HUDEP-2 (cell line): ENCODE measurements at regions not wholly inside any gene's neighbourhood (a gene's known extent, or its start where the extent isn't known, plus 50 kb on each side); places are given as distances from the start of the nearest gene placed in this dataset.

Experiments used
- DNase-seq, 76 experiments: peaks; one replicate each; lab custom pipeline; 2025; ENCODE audit not compliant: unreplicated experiment in 76 of 76; lab: John Stamatoyannopoulos, UW

GRCh38 chr18:22332590-22332989 lies 85.1 kb downstream of the CTAGE1 start:
- peak in 15 of 76 experiments; percentile 1 to 48 (median 18) for DNase-seq

- DNase-seq, result no peak
Observed at GRCh38 chr18:22330508-22330907, 87.2 kb downstream of the CTAGE1 start.

GRCh38 chr18:22325396-22325795 lies 92.3 kb downstream of the CTAGE1 start:
- no peak for DNase-seq

GRCh38 chr18:22324191-22325131 lies 93.3 kb downstream of the CTAGE1 start:
- DNase-seq, result no peak

GRCh38 chr18:22322243-22322691 lies 95.4 kb downstream of the CTAGE1 start:
- DNase-seq, result no peak

GRCh38 chr18:22320771-22321170 lies 96.9 kb downstream of the CTAGE1 start:
- no peak for DNase-seq

GRCh38 chr18:22320155-22320554 lies 97.6 kb downstream of the CTAGE1 start:
- DNase-seq, result no peak

- no peak for DNase-seq
Observed at GRCh38 chr18:22318745-22319407, 98.8 kb downstream of the CTAGE1 start.

GRCh38 chr18:22314420-22314819 lies 103.3 kb downstream of the CTAGE1 start:
- DNase-seq, result no peak

- DNase-seq, result no peak
Observed at GRCh38 chr18:22314001-22314400, 103.7 kb downstream of the CTAGE1 start.

GRCh38 chr18:22311301-22311700 lies 106.4 kb downstream of the CTAGE1 start:
- DNase-seq, result no peak

GRCh38 chr18:22309191-22309590 lies 108.5 kb downstream of the CTAGE1 start:
- DNase-seq, result no peak

GRCh38 chr18:22307528-22307927 lies 110.2 kb downstream of the CTAGE1 start:
- DNase-seq, result no peak

- DNase-seq, result no peak
Observed at GRCh38 chr18:22303927-22304326, 113.8 kb downstream of the CTAGE1 start.

GRCh38 chr18:22302144-22302543 lies 115.6 kb downstream of the CTAGE1 start:
- DNase-seq, result peak in 20 of 76 experiments; percentile 2 to 55 (median 14)

- no peak for DNase-seq
Observed at GRCh38 chr18:22300665-22301636, 116.8 kb downstream of the CTAGE1 start.

- DNase-seq, result no peak
Observed at GRCh38 chr18:22297008-22297407, 120.7 kb downstream of the CTAGE1 start.

GRCh38 chr18:22296304-22296703 lies 121.4 kb downstream of the CTAGE1 start:
- no peak for DNase-seq

- no peak for DNase-seq
Observed at GRCh38 chr18:22293417-22293816, 124.0 kb downstream of the GATA6 start.

- no peak for DNase-seq
Observed at GRCh38 chr18:22290004-22290403, 120.6 kb downstream of the GATA6 start.

GRCh38 chr18:22286585-22286984 lies 117.2 kb downstream of the GATA6 start:
- no peak for DNase-seq
